ENCODE measurements at regions not wholly inside any gene's neighbourhood (a gene's known extent, or its start where the extent isn't known, plus 50 kb on each side); places are given as distances from the start of the nearest gene placed in this dataset.
"Not testable (repeated sequence)": the region's sequence is repeated elsewhere in the genome, so short reads cannot be mapped to it uniquely, and the experiment has no call there.

DNA sequence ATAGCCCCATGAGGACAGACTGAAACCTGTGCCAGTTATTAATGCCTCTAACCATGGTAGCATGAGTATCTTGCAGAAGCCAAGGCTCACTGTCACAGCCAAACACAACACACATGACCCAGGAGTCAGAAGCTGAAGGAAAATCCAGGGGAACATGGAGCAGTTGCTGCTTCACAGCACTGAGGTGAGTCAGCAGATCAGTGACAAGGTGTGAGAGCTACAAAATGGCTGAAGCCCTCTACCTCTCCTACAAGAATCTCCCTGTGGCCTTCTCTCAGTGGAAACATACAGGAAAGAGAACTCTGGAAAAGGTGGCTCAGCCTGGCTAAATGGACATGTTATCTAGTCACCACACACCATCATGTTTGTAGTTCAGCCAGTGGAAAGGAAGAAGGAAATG lies 93.5 kb downstream of the NAB1 start:
- peaks cover 5% of the 10 kb centered on the region for H3K27me3 Mint-ChIP-seq
- H3K27ac Mint-ChIP-seq, result no peak overlapping the region
- ATAC-seq (ENCODE audit: low read depth) (no peak), DNase-seq (ENCODE audit: low spot score in 2 of 2) (no peak)
- H3K36me3 Mint-ChIP-seq, result no peaks in the 10 kb centered on the region
- peaks cover 3% of the 10 kb centered on the region for H3K9me3 Mint-ChIP-seq
- no peak overlapping the region for H3K4me3 Mint-ChIP-seq
- no peaks in the 10 kb centered on the region for H3K4me1 Mint-ChIP-seq

DNA sequence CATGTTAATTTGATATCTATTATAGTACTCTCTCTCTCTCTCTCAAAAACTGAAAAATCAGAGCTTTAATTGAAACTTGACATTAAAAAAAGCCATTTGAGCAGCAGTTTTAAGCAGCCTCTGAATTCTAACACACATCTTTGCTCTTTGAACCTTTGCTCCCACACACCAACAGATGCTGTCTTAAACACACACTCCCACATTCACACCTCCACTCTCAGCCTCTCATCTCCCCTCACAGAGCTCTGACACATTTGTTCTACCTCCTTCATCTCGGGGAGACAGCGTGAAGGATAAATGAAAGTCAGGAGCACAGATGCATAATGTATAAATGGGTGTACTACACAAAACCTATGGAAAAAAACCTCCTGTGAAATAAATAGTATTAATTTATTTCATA lies 95.2 kb downstream of the NAB1 start:
- H3K9me3 Mint-ChIP-seq, result peaks cover 3% of the 10 kb centered on the region
- no peak overlapping the region for H3K27ac Mint-ChIP-seq
- peaks cover 5% of the 10 kb centered on the region for H3K27me3 Mint-ChIP-seq
- DNase-seq (ENCODE audit: low spot score in 2 of 2) (no peak), ATAC-seq (ENCODE audit: low read depth) (no peak)
- no peaks in the 10 kb centered on the region for H3K4me1 Mint-ChIP-seq
- no peak overlapping the region for H3K4me3 Mint-ChIP-seq
- H3K36me3 Mint-ChIP-seq, result no peaks in the 10 kb centered on the region

DNA sequence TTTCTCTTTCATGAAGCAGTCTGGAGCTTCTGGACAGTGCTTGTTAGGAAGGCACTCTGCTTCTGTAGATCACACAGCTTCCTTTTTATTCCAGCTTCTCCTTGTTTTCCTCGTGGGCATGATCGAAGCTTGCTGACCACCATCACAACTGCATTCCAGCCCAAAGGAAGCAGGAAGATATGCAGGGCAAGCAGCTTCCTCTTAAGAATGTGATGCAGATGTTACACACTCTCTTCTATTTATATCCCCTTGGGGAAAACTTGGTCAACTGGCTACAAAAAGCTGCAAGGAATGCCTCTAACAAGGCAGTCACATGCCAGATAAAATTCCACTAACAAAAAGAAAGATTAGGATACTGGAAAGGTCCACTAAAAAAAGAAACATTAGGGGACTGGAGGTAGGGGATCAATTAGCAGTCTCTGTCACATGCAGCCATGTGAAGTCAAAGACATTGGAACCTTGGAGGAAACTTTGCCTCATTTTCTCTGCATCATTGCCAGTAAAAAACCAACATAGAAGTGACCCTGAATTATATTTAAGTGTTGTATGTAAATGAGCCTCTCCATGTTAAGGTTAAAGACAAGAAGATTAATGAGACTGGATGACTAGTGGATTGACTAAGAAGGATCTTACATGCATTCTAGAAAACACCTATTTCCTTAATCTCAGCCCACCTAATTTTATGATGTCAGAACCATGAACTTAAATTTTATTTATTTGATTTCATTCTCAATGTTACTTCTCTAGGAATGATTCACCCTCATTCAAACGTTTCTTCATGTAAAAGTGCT lies 98.3 kb downstream of the NAB1 start:
- Mint-ChIP-seq H3K4me3 (no peak overlapping the region), H3K27me3 (peaks cover 5% of the 10 kb centered on the region), H3K36me3 (no peaks in the 10 kb centered on the region), H3K27ac (no peak overlapping the region), H3K4me1 (no peaks in the 10 kb centered on the region), H3K9me3 (peaks cover 1% of the 10 kb centered on the region)
- no peak for ATAC-seq (ENCODE audit: low read depth)
- no peak for DNase-seq (ENCODE audit: low spot score in 2 of 2)

DNA sequence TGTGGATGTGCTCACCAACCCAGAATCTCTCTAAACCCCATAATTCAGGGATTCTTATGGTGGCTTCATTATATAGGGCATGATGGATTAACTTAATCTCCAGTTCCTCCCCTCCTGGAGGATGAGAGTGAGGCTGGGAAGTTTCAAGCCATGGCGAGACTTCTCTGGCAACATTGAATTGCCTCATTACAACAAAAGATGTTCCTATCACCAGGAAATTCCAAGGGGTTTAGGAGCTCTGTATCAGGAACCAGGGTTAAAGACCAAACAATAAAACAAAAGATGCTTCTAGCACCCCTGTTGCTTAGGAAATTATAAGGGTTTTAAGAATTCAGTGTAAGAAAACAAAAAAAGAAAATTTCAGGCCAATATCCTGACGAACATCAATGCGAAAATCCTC lies 100.1 kb downstream of the NAB1 start:
- no peaks in the 10 kb centered on the region for H3K4me1 Mint-ChIP-seq
- H3K9me3 Mint-ChIP-seq, result peaks cover 3% of the 10 kb centered on the region
- peaks cover 2% of the 10 kb centered on the region for H3K36me3 Mint-ChIP-seq
- ATAC-seq (ENCODE audit: low read depth) (no peak), DNase-seq (ENCODE audit: low spot score in 2 of 2) (no peak)
- H3K4me3 Mint-ChIP-seq, result no peak overlapping the region
- no peak overlapping the region for H3K27ac Mint-ChIP-seq
- peaks cover 5% of the 10 kb centered on the region for H3K27me3 Mint-ChIP-seq

DNA sequence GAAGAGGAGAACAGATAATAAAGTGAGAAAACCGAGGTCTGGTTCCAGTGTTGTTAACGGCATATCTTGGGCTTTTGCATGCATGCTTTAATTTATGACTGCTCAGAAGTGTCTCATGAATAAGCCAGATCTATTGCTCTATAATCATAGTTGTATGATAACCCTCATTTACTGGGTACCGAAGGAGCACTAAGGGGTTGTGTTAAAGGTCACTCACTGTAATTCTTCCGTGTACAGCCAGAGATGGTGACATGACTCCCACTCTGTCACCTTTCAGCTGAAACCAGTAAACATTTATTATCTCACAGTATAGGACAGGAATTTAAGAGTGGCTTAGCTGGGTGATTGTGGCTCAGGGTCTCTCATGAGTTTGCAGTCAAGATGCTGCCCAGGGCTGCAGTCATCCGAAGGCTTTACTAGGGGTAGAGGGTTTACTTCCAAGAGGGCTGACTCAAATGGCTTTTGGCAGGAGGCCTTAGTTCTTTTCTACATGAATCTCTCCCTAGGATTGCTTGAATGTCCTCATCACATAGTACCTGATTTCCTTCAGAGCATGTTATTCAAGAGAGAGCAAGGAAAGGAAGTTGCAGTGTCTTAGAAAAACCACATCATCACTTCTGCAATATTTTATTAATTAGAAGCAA lies 107.0 kb downstream of the NAB1 start:
- ATAC-seq (ENCODE audit: low read depth) (no peak), DNase-seq (ENCODE audit: low spot score in 2 of 2) (no peak)
- H3K36me3 Mint-ChIP-seq, result peaks cover 2% of the 10 kb centered on the region
- no peaks in the 10 kb centered on the region for H3K4me1 Mint-ChIP-seq
- peaks cover 2% of the 10 kb centered on the region for H3K9me3 Mint-ChIP-seq
- no peak overlapping the region for H3K4me3 Mint-ChIP-seq
- H3K27ac Mint-ChIP-seq, result no peak overlapping the region
- peaks cover 5% of the 10 kb centered on the region for H3K27me3 Mint-ChIP-seq

GRCh38 chr2:190759749-190760213 lies 110.9 kb downstream of the NAB1 start:
- H3K27ac Mint-ChIP-seq, result no peak overlapping the region
- DNase-seq (ENCODE audit: low spot score in 2 of 2) (no peak), ATAC-seq (ENCODE audit: low read depth) (no peak)
- H3K9me3 Mint-ChIP-seq, result no peaks in the 10 kb centered on the region
- no peak overlapping the region for H3K4me3 Mint-ChIP-seq
- H3K4me1 Mint-ChIP-seq, result no peaks in the 10 kb centered on the region
- no peaks in the 10 kb centered on the region for H3K36me3 Mint-ChIP-seq
- H3K27me3 Mint-ChIP-seq, result peaks cover 12% of the 10 kb centered on the region

- H3K9me3 Mint-ChIP-seq; H3K27ac Mint-ChIP-seq; H3K4me1 Mint-ChIP-seq; DNase-seq (ENCODE audit: low spot score in 2 of 2); ATAC-seq (ENCODE audit: low read depth); H3K36me3 Mint-ChIP-seq: not testable (repeated sequence)
- peaks cover 12% of the 10 kb centered on the region for H3K27me3 Mint-ChIP-seq
- peak overlapping the region; percentile 59 for H3K4me3 Mint-ChIP-seq
Measured at GRCh38 chr2:190760353-190761150, 111.7 kb downstream of the NAB1 start.

DNA sequence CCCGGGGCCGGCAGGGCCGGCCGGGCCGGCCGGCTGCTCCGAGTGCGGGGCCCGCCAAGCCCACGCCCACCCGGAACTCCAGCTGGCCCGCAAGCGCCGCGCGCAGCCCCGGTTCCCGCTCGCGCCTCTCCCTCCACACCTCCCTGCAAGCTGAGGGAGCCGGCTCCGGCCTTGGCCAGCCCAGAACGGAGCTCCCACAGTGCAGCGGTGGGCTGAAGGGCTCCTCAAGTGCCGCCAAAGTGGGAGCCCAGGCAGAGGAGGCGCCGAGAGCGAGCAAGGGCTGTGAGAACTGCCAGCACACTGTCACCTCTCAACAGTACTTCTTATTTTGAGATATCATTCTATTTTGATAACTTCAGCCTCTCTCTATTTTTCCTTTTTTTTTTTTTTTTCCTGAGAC lies 112.3 kb downstream of the NAB1 start:
- H3K36me3 Mint-ChIP-seq; DNase-seq (ENCODE audit: low spot score in 2 of 2); H3K4me1 Mint-ChIP-seq; H3K27ac Mint-ChIP-seq; ATAC-seq (ENCODE audit: low read depth); H3K9me3 Mint-ChIP-seq: not testable (repeated sequence)
- H3K4me3 Mint-ChIP-seq, result peak overlapping the region; percentile 69
- peaks cover 12% of the 10 kb centered on the region for H3K27me3 Mint-ChIP-seq

DNA sequence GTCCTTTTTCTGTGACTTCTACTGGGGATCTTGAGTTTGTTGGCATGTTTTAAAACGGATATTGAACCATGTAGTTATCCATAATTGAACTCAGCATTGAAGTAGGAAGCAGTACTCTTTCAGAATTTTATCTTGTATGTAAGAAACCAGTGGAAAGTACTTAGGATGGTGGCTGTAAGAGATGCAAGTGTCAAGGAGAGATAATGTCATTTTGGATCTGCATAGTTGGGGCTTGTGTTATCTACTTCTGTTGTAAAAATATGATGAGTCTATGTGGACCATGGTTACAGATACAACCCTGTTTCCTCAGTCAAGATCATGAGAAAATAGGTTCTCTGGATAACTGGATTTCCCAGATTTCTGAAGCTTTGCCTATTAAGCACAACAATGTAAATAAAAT lies 113.7 kb downstream of the NAB1 start:
- H3K27ac Mint-ChIP-seq, result no peak overlapping the region
- no peak for ATAC-seq (ENCODE audit: low read depth)
- no peaks in the 10 kb centered on the region for H3K9me3 Mint-ChIP-seq
- no peak for DNase-seq (ENCODE audit: low spot score in 2 of 2)
- H3K4me1 Mint-ChIP-seq, result no peaks in the 10 kb centered on the region
- no peak overlapping the region for H3K4me3 Mint-ChIP-seq
- H3K36me3 Mint-ChIP-seq, result no peaks in the 10 kb centered on the region
- peaks cover 12% of the 10 kb centered on the region for H3K27me3 Mint-ChIP-seq

GRCh38 chr2:190763100-190763499 lies 114.2 kb downstream of the NAB1 start:
- H3K36me3 Mint-ChIP-seq, result no peaks in the 10 kb centered on the region

GRCh38 chr2:190763901-190764514 lies 115.1 kb downstream of the NAB1 start:
- Mint-ChIP-seq H3K27ac (no peak overlapping the region), H3K36me3 (no peaks in the 10 kb centered on the region), H3K4me3 (no peak overlapping the region), H3K27me3 (peaks cover 12% of the 10 kb centered on the region), H3K9me3 (no peaks in the 10 kb centered on the region), H3K4me1 (no peaks in the 10 kb centered on the region)
- ATAC-seq (ENCODE audit: low read depth) (no peak), DNase-seq (ENCODE audit: low spot score in 2 of 2) (no peak)

More at GRCh38 chr2:190763100-190763499, 114.2 kb downstream of the NAB1 start:
- Mint-ChIP-seq H3K27me3 (peaks cover 12% of the 10 kb centered on the region), H3K4me1 (no peaks in the 10 kb centered on the region), H3K9me3 (no peaks in the 10 kb centered on the region), H3K4me3 (no peak overlapping the region), H3K27ac (no peak overlapping the region)
- DNase-seq (ENCODE audit: low spot score in 2 of 2) (no peak), ATAC-seq (ENCODE audit: low read depth) (no peak)

DNA sequence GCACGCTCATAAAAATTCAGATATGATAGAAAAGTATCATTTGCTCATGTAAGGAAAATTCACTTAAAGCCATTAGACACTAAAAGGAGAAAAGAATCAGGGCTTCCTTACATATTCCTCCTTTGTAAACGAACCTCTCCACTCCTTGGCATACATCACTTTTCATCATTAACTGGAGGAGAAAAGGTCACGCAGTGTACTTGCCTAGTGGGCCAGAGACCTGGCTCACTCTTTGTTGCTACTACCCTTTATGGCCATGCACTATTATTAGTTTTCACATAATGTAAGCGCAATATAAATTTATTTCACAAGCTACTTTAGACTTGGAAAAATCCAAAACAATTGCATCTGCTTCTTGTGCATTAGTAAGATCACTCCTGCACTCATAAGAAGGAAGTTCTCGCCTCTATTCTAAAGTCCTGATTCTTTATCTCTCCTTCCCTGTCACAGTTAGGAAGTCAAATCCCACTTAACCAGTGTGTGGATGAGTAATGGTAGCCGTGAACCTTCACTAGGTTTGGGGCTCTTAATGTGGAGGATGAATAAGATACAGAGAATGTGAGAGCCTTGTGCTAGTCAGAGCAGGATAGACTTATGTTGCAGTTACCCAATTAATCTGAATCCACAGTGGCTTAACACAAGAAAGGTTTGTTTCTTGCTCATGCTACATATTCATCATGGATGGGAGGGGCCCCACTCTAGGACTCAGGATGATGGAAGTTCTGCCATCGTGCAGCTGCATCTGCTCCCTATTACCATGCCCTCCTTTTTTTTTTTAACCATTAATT lies 115.0 kb upstream of the GLS start:
- Mint-ChIP-seq H3K36me3 (no peaks in the 10 kb centered on the region), H3K27me3 (peaks cover 6% of the 10 kb centered on the region), H3K4me3 (no peak overlapping the region), H3K4me1 (no peaks in the 10 kb centered on the region), H3K9me3 (no peaks in the 10 kb centered on the region), H3K27ac (no peak overlapping the region)
- DNase-seq (ENCODE audit: low spot score in 2 of 2) (no peak), ATAC-seq (ENCODE audit: low read depth) (no peak)

DNA sequence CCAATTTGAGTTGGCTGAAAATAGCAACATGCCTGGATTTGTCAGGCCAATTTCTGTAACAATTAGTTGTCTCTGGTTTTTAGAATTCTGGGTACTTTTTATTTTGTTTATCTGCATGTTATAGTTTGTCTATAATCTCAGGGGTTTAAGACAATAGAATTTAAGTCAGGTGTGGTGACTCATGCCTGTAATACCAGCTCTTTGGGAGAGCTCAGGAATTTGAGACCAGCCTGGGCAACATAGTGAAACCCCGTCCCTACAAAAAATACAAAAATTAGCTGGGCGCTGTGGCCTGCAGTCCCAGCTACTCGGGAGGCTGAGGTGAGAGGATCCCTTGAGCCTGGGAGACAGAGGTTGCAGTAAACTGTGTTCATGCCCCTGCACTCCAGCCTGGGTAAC lies 114.4 kb upstream of the GLS start:
- Mint-ChIP-seq H3K4me3 (no peak overlapping the region), H3K4me1 (no peaks in the 10 kb centered on the region), H3K9me3 (no peaks in the 10 kb centered on the region), H3K27ac (no peak overlapping the region), H3K27me3 (peaks cover 6% of the 10 kb centered on the region), H3K36me3 (no peaks in the 10 kb centered on the region)
- no peak for DNase-seq (ENCODE audit: low spot score in 2 of 2)
- no peak for ATAC-seq (ENCODE audit: low read depth)
